ENCODE measurements at regions not wholly inside any gene's neighbourhood (a gene's known extent, or its start where the extent isn't known, plus 50 kb on each side); places are given as distances from the start of the nearest gene placed in this dataset.

DNA sequence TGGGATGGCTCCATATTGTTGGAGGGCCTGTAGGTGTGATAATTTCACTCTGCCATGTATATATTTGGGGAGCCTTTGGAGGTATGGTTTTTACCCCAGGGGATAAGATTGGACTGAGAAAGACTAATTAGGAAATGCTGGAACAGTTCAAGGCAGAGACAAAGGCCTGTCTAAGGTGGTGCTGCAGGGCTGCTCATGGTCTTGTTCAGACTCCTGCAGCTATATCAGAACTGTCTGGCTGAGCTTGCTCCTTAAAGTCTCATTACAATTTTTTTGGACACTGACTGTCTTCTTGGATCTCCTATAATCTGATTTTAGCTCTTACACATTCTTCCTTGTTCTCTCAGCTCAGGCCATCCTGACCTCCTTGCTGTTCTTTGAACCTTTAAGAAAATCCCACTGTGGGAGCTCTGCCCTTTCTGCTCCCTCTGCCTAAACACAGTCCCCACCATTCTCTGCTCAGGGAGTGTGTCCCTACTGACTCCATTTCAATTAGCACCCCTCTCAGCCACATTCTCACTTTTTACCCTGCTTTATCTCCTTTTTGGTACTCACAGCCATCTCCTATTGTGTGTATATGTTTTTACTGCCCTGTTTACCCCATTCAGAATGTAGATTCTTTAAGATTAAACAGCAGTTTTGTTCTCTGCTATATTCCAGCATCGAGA is 468.7 kb upstream of the FANCL start:
- intact Hi-C loops (cut with micrococcal nuclease), result no loop called here
- H3K27ac Mint-ChIP-seq, result peak overlapping the region in 1 of 7 donors; percentile 43
- H3K27ac ChIP-seq (ENCODE audit: low read depth, low read length), result no peak overlapping the region
- no peaks in the 10 kb centered on the region for H3K9me3 ChIP-seq (ENCODE audit: control insufficient read depth in 1 of 2, low read length in 2 of 2)
- H3K9me3 Mint-ChIP-seq, result peaks cover 0 to 2% (median 0%) of the 10 kb centered on the region in 8 donors
- no peaks in the 10 kb centered on the region for H3K36me3 Mint-ChIP-seq
- H3K4me3 Mint-ChIP-seq, result no peak overlapping the region
- ChIA-PET POLR2A (ENCODE audit: partially characterized antibody) (no interaction called here), CTCF (ENCODE audit: partially characterized antibody) (no interaction called here)
- no peak for DNase-seq
- no peak overlapping the region for H3K4me3 ChIP-seq (ENCODE audit: low read length in 2 of 2)
- no peaks in the 10 kb centered on the region for H3K4me1 ChIP-seq (ENCODE audit: insufficient read depth, low read length)
- H3K36me3 ChIP-seq (ENCODE audit: insufficient read depth, low read length), result no peaks in the 10 kb centered on the region
- no peaks in the 10 kb centered on the region for H3K4me1 Mint-ChIP-seq
- H3K27me3 Mint-ChIP-seq, result peaks cover 0 to 2% of the 10 kb centered on the region in 2 donors
- no peaks in the 10 kb centered on the region for H3K27me3 ChIP-seq (ENCODE audit: insufficient read depth, low read length)

GRCh38 chr2:58709274-58709673 is 468.1 kb upstream of the FANCL start:
- H3K4me1 ChIP-seq (ENCODE audit: insufficient read depth, low read length), result no peaks in the 10 kb centered on the region
- no peak overlapping the region for H3K4me3 Mint-ChIP-seq
- ChIA-PET POLR2A (ENCODE audit: partially characterized antibody) (no interaction called here), CTCF (ENCODE audit: partially characterized antibody) (no interaction called here)
- H3K36me3 ChIP-seq (ENCODE audit: insufficient read depth, low read length), result no peaks in the 10 kb centered on the region
- no peak for DNase-seq
- no peaks in the 10 kb centered on the region for H3K36me3 Mint-ChIP-seq
- no peaks in the 10 kb centered on the region for H3K27me3 ChIP-seq (ENCODE audit: insufficient read depth, low read length)
- H3K4me1 Mint-ChIP-seq, result no peaks in the 10 kb centered on the region
- peaks cover 0 to 2% (median 0%) of the 10 kb centered on the region in 8 donors for H3K9me3 Mint-ChIP-seq
- peaks cover 0 to 2% of the 10 kb centered on the region in 2 donors for H3K27me3 Mint-ChIP-seq
- H3K4me3 ChIP-seq (ENCODE audit: low read length in 2 of 2), result no peak overlapping the region
- no peak overlapping the region for H3K27ac Mint-ChIP-seq
- no peak overlapping the region for H3K27ac ChIP-seq (ENCODE audit: low read depth, low read length)
- no peaks in the 10 kb centered on the region for H3K9me3 ChIP-seq (ENCODE audit: control insufficient read depth in 1 of 2, low read length in 2 of 2)
- intact Hi-C loops (cut with micrococcal nuclease), result no loop called here

- H3K4me1 Mint-ChIP-seq, result no peaks in the 10 kb centered on the region
- intact Hi-C loops (cut with micrococcal nuclease), result no loop called here
- H3K4me3 ChIP-seq (ENCODE audit: low read length in 2 of 2), result no peak overlapping the region
- H3K36me3 Mint-ChIP-seq, result no peaks in the 10 kb centered on the region
- H3K36me3 ChIP-seq (ENCODE audit: insufficient read depth, low read length), result no peaks in the 10 kb centered on the region
- H3K27me3 ChIP-seq (ENCODE audit: insufficient read depth, low read length), result no peaks in the 10 kb centered on the region
- H3K9me3 ChIP-seq (ENCODE audit: control insufficient read depth in 1 of 2, low read length in 2 of 2), result no peaks in the 10 kb centered on the region
- H3K27ac Mint-ChIP-seq, result no peak overlapping the region
- no peak overlapping the region for H3K4me3 Mint-ChIP-seq
- ChIA-PET POLR2A (ENCODE audit: partially characterized antibody) (no interaction called here), CTCF (ENCODE audit: partially characterized antibody) (no interaction called here)
- H3K27ac ChIP-seq (ENCODE audit: low read depth, low read length), result no peak overlapping the region
- H3K4me1 ChIP-seq (ENCODE audit: insufficient read depth, low read length), result no peaks in the 10 kb centered on the region
- DNase-seq, result no peak
- peaks cover 0 to 2% (median 0%) of the 10 kb centered on the region in 8 donors for H3K9me3 Mint-ChIP-seq
- H3K27me3 Mint-ChIP-seq, result peaks cover 0 to 2% of the 10 kb centered on the region in 2 donors
These were observed 467.4 kb upstream of the FANCL start for GRCh38 chr2:58708565-58708964.

GRCh38 chr2:58702302-58702885 is 461.3 kb upstream of the FANCL start:
- Mint-ChIP-seq H3K9me3 (peaks cover 0 to 2% (median 0%) of the 10 kb centered on the region in 8 donors), H3K4me3 (no peak overlapping the region), H3K4me1 (no peaks in the 10 kb centered on the region), H3K27ac (no peak overlapping the region), H3K27me3 (peaks cover 0 to 2% of the 10 kb centered on the region in 2 donors), H3K36me3 (no peaks in the 10 kb centered on the region)
- POLR2A ChIA-PET (ENCODE audit: partially characterized antibody), result no interaction called here
- no peak for DNase-seq
- no peaks in the 10 kb centered on the region for H3K36me3 ChIP-seq (ENCODE audit: insufficient read depth, low read length)
- no peaks in the 10 kb centered on the region for H3K9me3 ChIP-seq (ENCODE audit: control insufficient read depth in 1 of 2, low read length in 2 of 2)
- intact Hi-C loops (cut with micrococcal nuclease), result no loop called here
- no peaks in the 10 kb centered on the region for H3K27me3 ChIP-seq (ENCODE audit: insufficient read depth, low read length)
- no peak overlapping the region for H3K4me3 ChIP-seq (ENCODE audit: low read length in 2 of 2)
- CTCF ChIA-PET (ENCODE audit: partially characterized antibody), result no interaction called here
- no peak overlapping the region for H3K27ac ChIP-seq (ENCODE audit: low read depth, low read length)
- H3K4me1 ChIP-seq (ENCODE audit: insufficient read depth, low read length), result no peaks in the 10 kb centered on the region

GRCh38 chr2:58701688-58702301 is 460.7 kb upstream of the FANCL start:
- DNase-seq, result no peak
- Mint-ChIP-seq H3K36me3 (no peaks in the 10 kb centered on the region), H3K9me3 (peaks cover 0 to 2% (median 0%) of the 10 kb centered on the region in 8 donors), H3K4me1 (no peaks in the 10 kb centered on the region), H3K27me3 (peaks cover 0 to 2% of the 10 kb centered on the region in 2 donors), H3K27ac (no peak overlapping the region), H3K4me3 (no peak overlapping the region)
- H3K27ac ChIP-seq (ENCODE audit: low read depth, low read length), result no peak overlapping the region
- no peaks in the 10 kb centered on the region for H3K4me1 ChIP-seq (ENCODE audit: insufficient read depth, low read length)
- H3K4me3 ChIP-seq (ENCODE audit: low read length in 2 of 2), result no peak overlapping the region
- no peaks in the 10 kb centered on the region for H3K27me3 ChIP-seq (ENCODE audit: insufficient read depth, low read length)
- H3K9me3 ChIP-seq (ENCODE audit: control insufficient read depth in 1 of 2, low read length in 2 of 2), result no peaks in the 10 kb centered on the region
- no peaks in the 10 kb centered on the region for H3K36me3 ChIP-seq (ENCODE audit: insufficient read depth, low read length)
- intact Hi-C loops (cut with micrococcal nuclease), result no loop called here
- ChIA-PET POLR2A (ENCODE audit: partially characterized antibody) (no interaction called here), CTCF (ENCODE audit: partially characterized antibody) (no interaction called here)

DNA sequence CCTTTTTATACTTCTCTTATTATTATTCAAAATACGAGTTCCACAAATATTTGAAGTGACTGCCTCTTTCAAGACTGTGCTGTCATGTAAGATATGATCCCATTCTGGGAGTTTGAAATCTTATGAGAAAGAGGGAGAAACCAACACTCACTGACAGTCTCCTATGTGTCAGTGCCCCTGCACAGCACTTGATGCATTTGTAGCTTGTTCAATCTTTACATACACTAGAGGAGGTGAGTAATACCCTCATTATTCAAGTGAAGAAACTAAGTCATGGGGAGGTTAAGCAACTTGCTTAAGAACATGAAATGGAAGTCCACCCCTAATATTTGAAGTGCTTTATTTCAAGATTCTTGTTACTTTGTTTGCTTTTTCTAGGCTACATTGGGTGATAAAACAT is 459.5 kb upstream of the FANCL start:
- Histone ChIP-seq H3K9me3 (ENCODE audit: control insufficient read depth in 1 of 2, low read length in 2 of 2) (no peaks in the 10 kb centered on the region), H3K4me1 (ENCODE audit: insufficient read depth, low read length) (no peaks in the 10 kb centered on the region), H3K4me3 (ENCODE audit: low read length in 2 of 2) (no peak overlapping the region), H3K27me3 (ENCODE audit: insufficient read depth, low read length) (no peaks in the 10 kb centered on the region), H3K27ac (ENCODE audit: low read depth, low read length) (no peak overlapping the region), H3K36me3 (ENCODE audit: insufficient read depth, low read length) (no peaks in the 10 kb centered on the region)
- intact Hi-C loops (cut with micrococcal nuclease), result no loop called here
- ChIA-PET CTCF (ENCODE audit: partially characterized antibody) (no interaction called here), POLR2A (ENCODE audit: partially characterized antibody) (no interaction called here)
- no peaks in the 10 kb centered on the region for H3K36me3 Mint-ChIP-seq
- DNase-seq, result no peak
- no peak overlapping the region for H3K27ac Mint-ChIP-seq
- H3K4me1 Mint-ChIP-seq, result no peaks in the 10 kb centered on the region
- no peak overlapping the region for H3K4me3 Mint-ChIP-seq
- no peaks in the 10 kb centered on the region for H3K27me3 Mint-ChIP-seq
- peaks cover 0 to 7% (median 0%) of the 10 kb centered on the region in 8 donors for H3K9me3 Mint-ChIP-seq

DNA sequence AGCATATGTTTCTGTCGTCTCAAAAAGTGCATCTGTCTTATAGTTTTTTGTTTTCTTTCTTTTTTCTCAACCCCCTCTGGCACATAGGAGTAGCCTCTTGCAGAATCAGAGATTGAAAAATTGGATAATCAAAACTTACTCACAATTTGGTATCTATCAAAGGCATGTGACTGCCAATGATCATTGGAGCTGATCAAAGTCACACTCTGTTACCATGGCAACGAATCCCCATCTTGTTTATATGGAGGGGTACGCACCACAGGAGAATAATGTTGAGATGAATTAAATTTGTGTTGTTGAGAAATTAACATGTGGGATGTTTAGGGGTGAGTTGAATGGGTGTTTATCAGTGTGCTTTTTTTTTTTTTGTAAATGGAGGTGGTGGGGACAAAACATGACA is 458.3 kb upstream of the FANCL start:
- Mint-ChIP-seq H3K36me3 (no peaks in the 10 kb centered on the region), H3K9me3 (peaks cover 0 to 7% (median 0%) of the 10 kb centered on the region in 8 donors), H3K27ac (no peak overlapping the region), H3K27me3 (no peaks in the 10 kb centered on the region), H3K4me1 (no peaks in the 10 kb centered on the region), H3K4me3 (no peak overlapping the region)
- Histone ChIP-seq H3K4me3 (ENCODE audit: low read length in 2 of 2) (no peak overlapping the region), H3K27ac (ENCODE audit: low read depth, low read length) (no peak overlapping the region), H3K9me3 (ENCODE audit: control insufficient read depth in 1 of 2, low read length in 2 of 2) (no peaks in the 10 kb centered on the region), H3K27me3 (ENCODE audit: insufficient read depth, low read length) (no peaks in the 10 kb centered on the region), H3K36me3 (ENCODE audit: insufficient read depth, low read length) (no peaks in the 10 kb centered on the region), H3K4me1 (ENCODE audit: insufficient read depth, low read length) (no peaks in the 10 kb centered on the region)
- CTCF ChIA-PET (ENCODE audit: partially characterized antibody), result no interaction called here
- POLR2A ChIA-PET (ENCODE audit: partially characterized antibody), result no interaction called here
- intact Hi-C loops (cut with micrococcal nuclease), result no loop called here
- DNase-seq, result no peak
